DND-41 (cell line): ENCODE measurements at regions not wholly inside any gene's neighbourhood (a gene's known extent, or its start where the extent isn't known, plus 50 kb on each side); places are given as distances from the start of the nearest gene placed in this dataset.

Source experiments
- ATAC-seq: fragments of 200-7000 bp; cut with Tn5 transposase; 3 replicates; pipeline ENCODE4 v1.9.1; 2021; ENCODE audit warnings: low read depth; ENCODE audit not compliant: insufficient read depth
- DNase-seq: peaks from one replicate; pipeline ENCODE4 v3.0.0-alpha.2; 2020
- H2AFZ ChIP-seq: 2 replicates; pipeline ENCODE4 v1.6.0; 2012; ENCODE audit warnings: low read depth, low read length
- H3K27ac ChIP-seq: 2 replicates; pipeline ENCODE4 v1.5.1; 2012; ENCODE audit warnings: low read length, inconsistent platforms
- H3K27me3 ChIP-seq: fragments of 200-600 bp; sonication (generic); 2 replicates; pipeline ENCODE4 v1.6.0; 2012; ENCODE audit warnings: low read length, mild to moderate bottlenecking, inconsistent platforms; ENCODE audit not compliant: insufficient read depth, poor library complexity
- H3K36me3 ChIP-seq: 2 replicates; pipeline ENCODE4 v1.5.1; 2012; ENCODE audit warnings: low read length, inconsistent platforms; ENCODE audit not compliant: insufficient read depth
- H3K4me1 ChIP-seq: 2 replicates; pipeline ENCODE4 v1.5.1; 2012; ENCODE audit warnings: mild to moderate bottlenecking, low read length; ENCODE audit not compliant: insufficient read depth
- H3K4me2 ChIP-seq: 2 replicates; pipeline ENCODE4 v1.6.0; 2012; ENCODE audit warnings: mild to moderate bottlenecking, moderate library complexity, low read length, inconsistent platforms; ENCODE audit not compliant: insufficient read depth
- H3K4me3 ChIP-seq, 2 experiments: fragments of 200-600 bp in 1 of 2; shearing (Covaris generic) in 1 of 2; 2 replicates each; pipeline ENCODE4 v1.5.1; 2012 to 2016; ENCODE audit warnings: inconsistent platforms in 2 of 2, low read length in 2 of 2, mild to moderate bottlenecking in 2 of 2, low read depth in 1 of 2, moderate library complexity in 1 of 2
- H3K79me2 ChIP-seq: 2 replicates; pipeline ENCODE4 v1.6.0; 2012; ENCODE audit warnings: low read length, inconsistent platforms; ENCODE audit not compliant: insufficient read depth
- H3K9ac ChIP-seq: 2 replicates; pipeline ENCODE4 v1.6.0; 2012; ENCODE audit warnings: low read depth, mild to moderate bottlenecking, inconsistent platforms, low read length, moderate library complexity
- H3K9me3 ChIP-seq: 2 replicates; pipeline ENCODE4 v1.5.1; 2012; ENCODE audit warnings: low read length, moderate library complexity, mild to moderate bottlenecking, inconsistent platforms; ENCODE audit not compliant: insufficient read depth, severe bottlenecking
- H4K20me1 ChIP-seq: 2 replicates; pipeline ENCODE4 v1.6.0; 2012; ENCODE audit warnings: low read length; ENCODE audit not compliant: insufficient read depth
- EZH2 ChIP-seq: IDR thresholded peaks from 3 replicates; pipeline ENCODE4 v1.6.1; 2012; ENCODE audit warnings: borderline replicate concordance, low read depth, mild to moderate bottlenecking, moderate library complexity, low read length, inconsistent platforms; ENCODE audit not compliant: severe bottlenecking
- TF ChIP-seq, protein P1 (sequence below): IDR thresholded peaks from 2 replicates; pipeline ENCODE4 v1.5.1; 2012; ENCODE audit warnings: borderline replicate concordance, low read length, moderate library complexity, mild to moderate bottlenecking; ENCODE audit not compliant: poor library complexity, severe bottlenecking; ENCODE audit errors: extremely low read depth

DNA sequence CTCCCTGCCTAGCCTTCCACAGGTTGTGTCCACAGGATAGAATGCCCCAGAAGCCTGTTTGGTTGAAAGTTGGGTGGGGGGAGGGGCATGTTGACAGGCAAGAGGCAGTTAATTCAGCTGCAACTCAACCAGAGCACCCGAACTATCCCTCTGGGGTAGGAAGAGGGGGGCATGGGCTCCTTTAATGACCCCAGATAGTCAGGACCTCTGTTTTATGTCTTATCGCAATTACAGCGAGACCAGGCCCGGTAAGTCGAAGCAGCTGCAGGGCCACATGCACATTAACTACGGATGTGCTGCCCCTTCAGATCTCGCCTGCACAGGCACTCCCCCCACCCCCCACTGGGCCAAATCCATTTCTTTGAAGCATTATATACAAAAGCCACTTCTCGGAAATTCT is 363.8 kb upstream of the HNRNPA3 start:
- TF ChIP-seq EZH2 = no peak
- TF ChIP-seq, protein P1, sequence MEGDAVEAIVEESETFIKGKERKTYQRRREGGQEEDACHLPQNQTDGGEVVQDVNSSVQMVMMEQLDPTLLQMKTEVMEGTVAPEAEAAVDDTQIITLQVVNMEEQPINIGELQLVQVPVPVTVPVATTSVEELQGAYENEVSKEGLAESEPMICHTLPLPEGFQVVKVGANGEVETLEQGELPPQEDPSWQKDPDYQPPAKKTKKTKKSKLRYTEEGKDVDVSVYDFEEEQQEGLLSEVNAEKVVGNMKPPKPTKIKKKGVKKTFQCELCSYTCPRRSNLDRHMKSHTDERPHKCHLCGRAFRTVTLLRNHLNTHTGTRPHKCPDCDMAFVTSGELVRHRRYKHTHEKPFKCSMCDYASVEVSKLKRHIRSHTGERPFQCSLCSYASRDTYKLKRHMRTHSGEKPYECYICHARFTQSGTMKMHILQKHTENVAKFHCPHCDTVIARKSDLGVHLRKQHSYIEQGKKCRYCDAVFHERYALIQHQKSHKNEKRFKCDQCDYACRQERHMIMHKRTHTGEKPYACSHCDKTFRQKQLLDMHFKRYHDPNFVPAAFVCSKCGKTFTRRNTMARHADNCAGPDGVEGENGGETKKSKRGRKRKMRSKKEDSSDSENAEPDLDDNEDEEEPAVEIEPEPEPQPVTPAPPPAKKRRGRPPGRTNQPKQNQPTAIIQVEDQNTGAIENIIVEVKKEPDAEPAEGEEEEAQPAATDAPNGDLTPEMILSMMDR = no peak
- Histone ChIP-seq H3K9me3 (no peaks in the 10 kb centered on the region), H3K79me2 (no peaks in the 10 kb centered on the region), H3K4me1 (peaks cover 8% of the 10 kb centered on the region; the same call in 1 of the 2 replicates), H3K4me3 (no peak overlapping the region), H3K36me3 (no peaks in the 10 kb centered on the region), H3K4me2 (no peak overlapping the region), H3K27ac (no peak overlapping the region), H4K20me1 (no peaks in the 10 kb centered on the region), H2AFZ (no peak overlapping the region), H3K9ac (no peak overlapping the region), H3K27me3 (peaks cover 16% of the 10 kb centered on the region)
- ATAC-seq (no peak), DNase-seq (no peak)

DNA sequence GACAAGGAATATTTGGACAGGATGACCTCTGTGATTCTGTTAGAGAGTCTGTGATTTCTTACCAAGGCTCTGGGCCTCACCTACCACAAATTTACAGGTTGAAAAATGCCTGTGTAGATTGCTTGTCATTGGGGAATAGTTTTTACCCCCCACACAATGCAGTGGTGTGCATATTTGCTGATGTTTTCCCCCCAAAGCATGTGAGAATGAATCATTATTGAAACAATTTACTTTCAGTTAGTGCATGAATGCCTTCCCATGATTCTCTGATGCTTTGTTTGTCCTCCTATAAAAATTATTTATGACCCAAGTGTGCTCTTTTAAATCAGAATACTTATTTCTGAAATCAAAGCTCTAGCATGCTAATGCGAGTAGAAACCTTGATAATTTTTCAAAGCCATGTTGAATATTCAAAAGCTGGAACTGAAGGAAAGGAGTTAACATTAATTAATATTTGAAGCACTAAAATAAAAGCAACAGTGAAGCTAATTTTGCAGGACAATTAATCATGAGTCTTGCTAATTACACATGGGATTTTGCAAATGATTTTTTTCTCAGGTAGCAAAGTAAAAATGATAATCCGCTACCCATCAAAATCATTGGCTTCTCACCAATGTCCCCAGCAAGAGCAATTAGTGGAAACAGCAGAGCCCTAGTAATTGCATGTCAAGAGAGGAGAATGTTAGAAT is 361.2 kb upstream of the HNRNPA3 start:
- Histone ChIP-seq H3K4me3 (no peak overlapping the region), H4K20me1 (no peaks in the 10 kb centered on the region), H3K27me3 (peaks cover under 1% of the 10 kb centered on the region), H2AFZ (no peak overlapping the region), H3K27ac (no peak overlapping the region), H3K79me2 (no peaks in the 10 kb centered on the region), H3K36me3 (no peaks in the 10 kb centered on the region), H3K9me3 (no peaks in the 10 kb centered on the region), H3K4me1 (peaks cover 8% of the 10 kb centered on the region; the same call in 1 of the 2 replicates), H3K9ac (no peak overlapping the region), H3K4me2 (no peak overlapping the region)
- DNase-seq (no peak), ATAC-seq (no peak)
- TF ChIP-seq, protein P1 = no peak
- no peak for TF ChIP-seq EZH2

DNA sequence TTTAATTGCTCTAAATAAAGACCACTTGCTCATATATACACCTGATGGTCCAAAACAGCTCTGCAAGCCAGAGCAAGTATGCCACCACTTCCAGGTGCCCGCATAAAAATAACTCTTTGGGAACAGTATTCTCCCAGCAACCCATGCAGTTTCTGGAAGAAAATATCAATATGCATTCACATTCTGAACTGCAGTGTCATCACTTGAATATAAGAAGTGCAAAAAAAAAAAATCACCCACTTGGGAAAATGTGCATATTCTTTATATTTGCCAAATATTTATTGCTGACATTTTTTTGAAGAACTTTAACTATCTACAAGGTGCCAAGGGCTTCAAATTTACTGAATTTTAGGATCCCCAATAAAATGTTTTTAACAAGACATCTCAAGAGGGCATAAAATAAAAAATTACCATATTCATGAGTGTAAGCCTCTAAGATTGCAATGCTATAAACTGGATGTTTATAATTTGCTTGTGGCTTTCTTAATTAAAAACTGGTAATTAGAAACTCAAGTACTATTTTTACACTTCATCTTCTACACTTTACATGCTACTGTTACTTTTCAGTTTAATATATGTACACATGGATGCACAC is 360.6 kb upstream of the HNRNPA3 start:
- ATAC-seq = no peak
- no peak overlapping the region for H3K4me2 ChIP-seq
- no peaks in the 10 kb centered on the region for H4K20me1 ChIP-seq

More for the DNA sequence above, 360.6 kb upstream of the HNRNPA3 start:
- peaks cover 8% of the 10 kb centered on the region; the same call in 1 of the 2 replicates for H3K4me1 ChIP-seq
- H3K4me3 ChIP-seq = no peak overlapping the region
- no peak for DNase-seq
- H3K9me3 ChIP-seq = no peaks in the 10 kb centered on the region
- no peaks in the 10 kb centered on the region for H3K79me2 ChIP-seq
- H3K27ac ChIP-seq = no peak overlapping the region
- H3K36me3 ChIP-seq = no peaks in the 10 kb centered on the region
- TF ChIP-seq EZH2 = no peak
- TF ChIP-seq, protein P1 = no peak
- no peaks in the 10 kb centered on the region for H3K27me3 ChIP-seq
- no peak overlapping the region for H3K9ac ChIP-seq
- H2AFZ ChIP-seq = no peak overlapping the region
